ENCODE measurements at regions not wholly inside any gene's neighbourhood (a gene's known extent, or its start where the extent isn't known, plus 50 kb on each side); places are given as distances from the start of the nearest gene placed in this dataset.

GRCh38 chr13:112255550-112256120, 120.5 kb upstream of the SPACA7 start:
- Histone ChIP-seq H3K27me3 (replicated peaks; ENCODE audit: control insufficient read depth, insufficient read depth, low read length) (peaks cover 1% of the 10 kb centered on the region), H3K36me3 (ENCODE audit: control insufficient read depth, insufficient read depth, low read length) (no peaks in the 10 kb centered on the region), H3K9me3 (no peaks in the 10 kb centered on the region), H3K4me3 (ENCODE audit: low read depth, low read length) (no peak overlapping the region), H3K4me1 (no peaks in the 10 kb centered on the region)
- ChIA-PET POLR2A (no interaction called here), CTCF (no interaction called here)
- H3K4me3 Mint-ChIP-seq (ENCODE audit: unreplicated experiment): no peak overlapping the region
- BruUV-seq (replicated peaks): no TSS peak
- DNase-seq: no peak
- peaks cover 57% of the 10 kb centered on the region for H3K27me3 Mint-ChIP-seq (ENCODE audit: insufficient read depth, unreplicated experiment)
- H3K9me3 Mint-ChIP-seq (ENCODE audit: unreplicated experiment): no peaks in the 10 kb centered on the region
- H3K36me3 Mint-ChIP-seq (ENCODE audit: insufficient read depth, unreplicated experiment): no peaks in the 10 kb centered on the region
- no peak for TF ChIP-seq CTCF (IDR thresholded peaks at IDR 0.05; ENCODE audit: insufficient read depth in 1 of 2, low read depth in 1 of 2, low read length in 1 of 2, severe bottlenecking in 1 of 2, unreplicated experiment in 1 of 2)
- no peaks in the 10 kb centered on the region for H3K4me1 Mint-ChIP-seq (ENCODE audit: low read depth, unreplicated experiment)
- no peak overlapping the region for H3K27ac Mint-ChIP-seq (ENCODE audit: unreplicated experiment)
- intact Hi-C loops (cut with micrococcal nuclease; ENCODE audit: unreplicated experiment): no loop called here

GRCh38 chr13:112256716-112257494, 119.2 kb upstream of the SPACA7 start:
- no peak overlapping the region for H3K4me3 ChIP-seq (ENCODE audit: low read depth, low read length)
- intact Hi-C loops (cut with micrococcal nuclease; ENCODE audit: unreplicated experiment): no loop called here
- ChIA-PET POLR2A (interaction anchor here (0.6 kb wide), 1 partner anchor 311 kb away, joined by 3 read pairs; no protein-coding TSS in a partner anchor), CTCF (no interaction called here)
- peaks cover 1% of the 10 kb centered on the region for H3K27me3 ChIP-seq (replicated peaks; ENCODE audit: control insufficient read depth, insufficient read depth, low read length)
- H3K4me3 Mint-ChIP-seq (ENCODE audit: unreplicated experiment): no peak overlapping the region
- no TSS peak for BruUV-seq (replicated peaks)
- no peak for TF ChIP-seq CTCF (IDR thresholded peaks at IDR 0.05; ENCODE audit: insufficient read depth in 1 of 2, low read depth in 1 of 2, low read length in 1 of 2, severe bottlenecking in 1 of 2, unreplicated experiment in 1 of 2)
- no peak overlapping the region for H3K27ac Mint-ChIP-seq (ENCODE audit: unreplicated experiment)
- H3K27me3 Mint-ChIP-seq (ENCODE audit: insufficient read depth, unreplicated experiment): peaks cover 52% of the 10 kb centered on the region
- H3K9me3 ChIP-seq: no peaks in the 10 kb centered on the region
- no peaks in the 10 kb centered on the region for H3K36me3 Mint-ChIP-seq (ENCODE audit: insufficient read depth, unreplicated experiment)
- DNase-seq: no peak
- no peaks in the 10 kb centered on the region for H3K4me1 ChIP-seq
- H3K4me1 Mint-ChIP-seq (ENCODE audit: low read depth, unreplicated experiment): no peaks in the 10 kb centered on the region
- no peaks in the 10 kb centered on the region for H3K36me3 ChIP-seq (ENCODE audit: control insufficient read depth, insufficient read depth, low read length)
- H3K9me3 Mint-ChIP-seq (ENCODE audit: unreplicated experiment): no peaks in the 10 kb centered on the region

GRCh38 chr13:112259511-112259910, 116.6 kb upstream of the SPACA7 start:
- Mint-ChIP-seq H3K4me3 (ENCODE audit: unreplicated experiment) (no peak overlapping the region), H3K9me3 (ENCODE audit: unreplicated experiment) (no peaks in the 10 kb centered on the region), H3K27ac (ENCODE audit: unreplicated experiment) (no peak overlapping the region), H3K4me1 (ENCODE audit: low read depth, unreplicated experiment) (no peaks in the 10 kb centered on the region), H3K36me3 (ENCODE audit: insufficient read depth, unreplicated experiment) (no peaks in the 10 kb centered on the region), H3K27me3 (ENCODE audit: insufficient read depth, unreplicated experiment) (peaks cover 36% of the 10 kb centered on the region)
- no peaks in the 10 kb centered on the region for H3K4me1 ChIP-seq
- no peak for DNase-seq
- CTCF ChIA-PET: no interaction called here
- no peaks in the 10 kb centered on the region for H3K9me3 ChIP-seq
- H3K27me3 ChIP-seq (replicated peaks; ENCODE audit: control insufficient read depth, insufficient read depth, low read length): no peaks in the 10 kb centered on the region; the same call in none of the 2 replicates
- POLR2A ChIA-PET: no interaction called here
- no peak overlapping the region for H3K4me3 ChIP-seq (ENCODE audit: low read depth, low read length)
- TF ChIP-seq CTCF (IDR thresholded peaks at IDR 0.05; ENCODE audit: insufficient read depth in 1 of 2, low read depth in 1 of 2, low read length in 1 of 2, severe bottlenecking in 1 of 2, unreplicated experiment in 1 of 2): no peak
- no peaks in the 10 kb centered on the region for H3K36me3 ChIP-seq (ENCODE audit: control insufficient read depth, insufficient read depth, low read length)
- intact Hi-C loops (cut with micrococcal nuclease; ENCODE audit: unreplicated experiment): no loop called here
- BruUV-seq (replicated peaks): no TSS peak
